ENCODE measurements at regions not wholly inside any gene's neighbourhood (a gene's known extent, or its start where the extent isn't known, plus 50 kb on each side); places are given as distances from the start of the nearest gene placed in this dataset.

GRCh38 chr10:110395350-110396283, 90.9 kb upstream of the SMNDC1 start:
- Histone ChIP-seq H3K27me3 (ENCODE audit: control insufficient read depth, insufficient read depth, low read length) (no peaks in the 10 kb centered on the region), H3K4me1 (ENCODE audit: control insufficient read depth, insufficient read depth, low read length) (peaks cover 23% of the 10 kb centered on the region), H3K36me3 (ENCODE audit: control insufficient read depth, insufficient read depth, low read length) (no peaks in the 10 kb centered on the region), H3K4me3 (ENCODE audit: low read depth, low read length) (no peak overlapping the region), H3K27ac (ENCODE audit: low read depth, low read length) (no peak overlapping the region), H3K9me3 (ENCODE audit: control insufficient read depth, insufficient read depth, low read length) (no peaks in the 10 kb centered on the region)
- peak in 1 of 6 donors; percentile 49 for DNase-seq (ENCODE audit: low read depth in 4 of 6, low spot score in 6 of 6)
- 100% methylated on average over 4 of the region's 11 CpGs for WGBS (ENCODE audit: insufficient coverage)

- no peaks in the 10 kb centered on the region for H3K27me3 ChIP-seq (ENCODE audit: control insufficient read depth, insufficient read depth, low read length)
- H3K9me3 ChIP-seq (ENCODE audit: control insufficient read depth, insufficient read depth, low read length): no peaks in the 10 kb centered on the region
- peaks cover 23% of the 10 kb centered on the region for H3K4me1 ChIP-seq (ENCODE audit: control insufficient read depth, insufficient read depth, low read length)
- H3K36me3 ChIP-seq (ENCODE audit: control insufficient read depth, insufficient read depth, low read length): no peaks in the 10 kb centered on the region
- DNase-seq (ENCODE audit: low read depth in 4 of 6, low spot score in 6 of 6): no peak
- no peak overlapping the region for H3K27ac ChIP-seq (ENCODE audit: low read depth, low read length)
- WGBS (ENCODE audit: insufficient coverage): 100% methylated on average over 1 of the region's 1 CpG
- H3K4me3 ChIP-seq (ENCODE audit: low read depth, low read length): no peak overlapping the region
These were observed 91.5 kb upstream of the SMNDC1 start for GRCh38 chr10:110396284-110396651.

- Histone ChIP-seq H3K27ac (ENCODE audit: low read depth, low read length) (no peak overlapping the region), H3K9me3 (ENCODE audit: control insufficient read depth, insufficient read depth, low read length) (no peaks in the 10 kb centered on the region)
These were observed 93.1 kb upstream of the SMNDC1 start for GRCh38 chr10:110397856-110398255.

DNA sequence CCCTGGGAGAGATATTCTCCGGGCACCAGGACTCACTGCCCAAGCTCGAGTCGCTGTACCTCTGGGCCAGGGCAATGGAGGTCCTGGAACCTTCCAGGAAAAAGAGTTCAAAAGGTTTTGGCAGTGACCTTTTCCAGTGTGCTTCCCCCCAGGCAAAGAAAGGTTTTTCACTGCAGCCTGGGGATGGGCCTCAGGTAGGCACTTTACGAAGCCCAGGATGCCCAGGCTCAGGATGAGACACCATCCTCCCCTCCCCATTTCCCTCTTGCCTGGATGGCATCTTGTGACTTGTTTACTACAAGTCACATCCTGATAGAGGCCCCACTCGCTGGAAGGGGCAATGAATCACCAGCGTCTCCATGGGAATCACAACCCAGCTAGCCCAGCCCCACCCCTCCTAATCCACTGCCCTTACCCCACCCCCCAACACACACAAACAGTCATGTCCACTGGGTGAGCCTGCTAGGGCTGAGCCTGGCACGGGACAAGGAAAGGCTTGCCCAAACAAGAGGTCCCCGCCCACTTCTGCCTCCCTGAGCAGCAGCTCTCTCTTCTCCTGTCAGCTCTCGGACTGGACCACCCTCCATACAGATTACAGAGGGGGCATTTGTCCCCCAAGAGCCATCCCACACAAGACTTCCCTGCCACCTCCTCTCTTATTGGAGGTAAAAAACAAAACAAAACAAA, 93.8 kb upstream of the SMNDC1 start:
- DNase-seq (ENCODE audit: low read depth in 4 of 6, low spot score in 6 of 6): peak in 1 of 6 donors; percentile 36
- H3K27me3 ChIP-seq (ENCODE audit: control insufficient read depth, insufficient read depth, low read length): no peaks in the 10 kb centered on the region
- 50% methylated on average over 9 of the region's 9 CpGs for WGBS (ENCODE audit: insufficient coverage)
- no peak overlapping the region for H3K27ac ChIP-seq (ENCODE audit: low read depth, low read length)
- no peaks in the 10 kb centered on the region for H3K36me3 ChIP-seq (ENCODE audit: control insufficient read depth, insufficient read depth, low read length)
- no peak overlapping the region for H3K4me3 ChIP-seq (ENCODE audit: low read depth, low read length)
- H3K4me1 ChIP-seq (ENCODE audit: control insufficient read depth, insufficient read depth, low read length): peaks cover under 1% of the 10 kb centered on the region
- no peaks in the 10 kb centered on the region for H3K9me3 ChIP-seq (ENCODE audit: control insufficient read depth, insufficient read depth, low read length)

More at GRCh38 chr10:110397856-110398255, 93.1 kb upstream of the SMNDC1 start:
- H3K4me3 ChIP-seq (ENCODE audit: low read depth, low read length): no peak overlapping the region
- peaks cover 8% of the 10 kb centered on the region for H3K4me1 ChIP-seq (ENCODE audit: control insufficient read depth, insufficient read depth, low read length)
- no peaks in the 10 kb centered on the region for H3K27me3 ChIP-seq (ENCODE audit: control insufficient read depth, insufficient read depth, low read length)
- 91% methylated on average over 1 of the region's 3 CpGs for WGBS (ENCODE audit: insufficient coverage)
- no peak for DNase-seq (ENCODE audit: low read depth in 4 of 6, low spot score in 6 of 6)
- no peaks in the 10 kb centered on the region for H3K36me3 ChIP-seq (ENCODE audit: control insufficient read depth, insufficient read depth, low read length)

GRCh38 chr10:110399106-110399964, 94.6 kb upstream of the SMNDC1 start:
- Histone ChIP-seq H3K27me3 (ENCODE audit: control insufficient read depth, insufficient read depth, low read length) (no peaks in the 10 kb centered on the region), H3K36me3 (ENCODE audit: control insufficient read depth, insufficient read depth, low read length) (no peaks in the 10 kb centered on the region), H3K4me3 (ENCODE audit: low read depth, low read length) (no peak overlapping the region), H3K4me1 (ENCODE audit: control insufficient read depth, insufficient read depth, low read length) (no peaks in the 10 kb centered on the region), H3K27ac (ENCODE audit: low read depth, low read length) (no peak overlapping the region), H3K9me3 (ENCODE audit: control insufficient read depth, insufficient read depth, low read length) (no peaks in the 10 kb centered on the region)
- DNase-seq (ENCODE audit: low read depth in 4 of 6, low spot score in 6 of 6): peak in 2 of 6 donors; percentile 24 to 46
- WGBS (ENCODE audit: insufficient coverage): 59% methylated on average over 3 of the region's 9 CpGs

GRCh38 chr10:110399965-110400933, 95.5 kb upstream of the SMNDC1 start:
- H3K27me3 ChIP-seq (ENCODE audit: control insufficient read depth, insufficient read depth, low read length): no peaks in the 10 kb centered on the region
- 80% methylated on average over 2 of the region's 7 CpGs for WGBS (ENCODE audit: insufficient coverage)
- H3K9me3 ChIP-seq (ENCODE audit: control insufficient read depth, insufficient read depth, low read length): no peaks in the 10 kb centered on the region
- DNase-seq (ENCODE audit: low read depth in 4 of 6, low spot score in 6 of 6): no peak
- H3K4me1 ChIP-seq (ENCODE audit: control insufficient read depth, insufficient read depth, low read length): peaks cover 6% of the 10 kb centered on the region
- no peak overlapping the region for H3K27ac ChIP-seq (ENCODE audit: low read depth, low read length)
- H3K4me3 ChIP-seq (ENCODE audit: low read depth, low read length): no peak overlapping the region
- no peaks in the 10 kb centered on the region for H3K36me3 ChIP-seq (ENCODE audit: control insufficient read depth, insufficient read depth, low read length)

DNA sequence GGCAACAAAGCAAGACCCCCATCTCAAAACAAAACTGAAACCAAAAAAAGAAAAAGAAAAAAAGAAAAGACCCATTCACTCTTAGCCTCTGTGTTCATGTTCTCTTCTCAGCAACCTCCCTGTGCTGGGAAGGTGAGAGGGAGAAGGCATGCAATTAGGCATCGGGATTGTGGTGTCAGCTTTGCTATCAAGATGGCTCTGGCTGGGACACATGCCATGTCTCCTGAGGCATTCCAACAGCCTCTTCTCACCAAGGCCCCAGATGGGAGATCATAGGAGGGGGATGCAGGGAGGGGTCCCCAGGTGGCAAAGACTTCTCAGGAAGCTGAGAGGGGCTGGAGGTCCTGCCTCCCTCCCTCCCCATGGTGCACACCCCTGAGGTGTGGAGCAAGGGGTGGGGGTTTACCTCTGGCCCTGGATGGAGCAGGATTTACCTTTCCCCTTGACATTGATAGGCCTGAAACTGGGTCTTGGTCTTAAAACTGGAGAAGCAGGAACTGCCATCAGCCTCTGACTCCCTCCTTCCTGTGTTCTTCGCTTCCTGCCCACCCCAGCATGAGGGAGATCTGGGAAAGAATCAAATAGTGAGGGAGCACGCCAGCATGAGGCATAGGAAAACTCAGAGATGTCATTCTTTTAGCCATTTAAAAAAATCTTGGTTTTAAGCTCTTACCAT, 96.2 kb upstream of the DUSP5 start:
- Histone ChIP-seq H3K27me3 (ENCODE audit: control insufficient read depth, insufficient read depth, low read length) (no peaks in the 10 kb centered on the region), H3K36me3 (ENCODE audit: control insufficient read depth, insufficient read depth, low read length) (no peaks in the 10 kb centered on the region), H3K27ac (ENCODE audit: low read depth, low read length) (no peak overlapping the region), H3K4me1 (ENCODE audit: control insufficient read depth, insufficient read depth, low read length) (peaks cover 6% of the 10 kb centered on the region), H3K4me3 (ENCODE audit: low read depth, low read length) (no peak overlapping the region), H3K9me3 (ENCODE audit: control insufficient read depth, insufficient read depth, low read length) (no peaks in the 10 kb centered on the region)
- WGBS (ENCODE audit: insufficient coverage): no CpG with 5 or more reads among the region's 3 CpGs
- peak in 1 of 6 donors; percentile 63 for DNase-seq (ENCODE audit: low read depth in 4 of 6, low spot score in 6 of 6)

DNA sequence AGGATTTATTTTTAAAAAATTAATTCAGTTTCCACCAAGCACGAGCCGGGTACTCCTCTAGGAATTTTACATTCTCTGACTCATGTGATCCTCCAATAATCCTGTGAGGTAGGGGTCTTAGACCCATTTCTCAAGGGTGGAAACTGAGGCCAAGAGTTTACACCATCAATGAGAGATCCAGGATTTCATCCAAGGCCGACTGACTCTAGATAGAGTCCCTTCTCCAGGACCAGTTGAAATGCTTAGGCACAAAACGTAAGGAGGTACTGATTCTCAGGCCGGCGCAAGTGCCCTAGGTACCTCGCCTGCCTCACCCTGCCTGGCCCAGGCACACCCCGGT, 95.7 kb upstream of the DUSP5 start:
- H3K36me3 ChIP-seq (ENCODE audit: control insufficient read depth, insufficient read depth, low read length): no peaks in the 10 kb centered on the region
- no peak for DNase-seq (ENCODE audit: low read depth in 4 of 6, low spot score in 6 of 6)
- no peaks in the 10 kb centered on the region for H3K27me3 ChIP-seq (ENCODE audit: control insufficient read depth, insufficient read depth, low read length)
- H3K9me3 ChIP-seq (ENCODE audit: control insufficient read depth, insufficient read depth, low read length): no peaks in the 10 kb centered on the region
- 100% methylated on average over 6 of the region's 8 CpGs for WGBS (ENCODE audit: insufficient coverage)
- H3K4me1 ChIP-seq (ENCODE audit: control insufficient read depth, insufficient read depth, low read length): peaks cover 6% of the 10 kb centered on the region
- H3K27ac ChIP-seq (ENCODE audit: low read depth, low read length): no peak overlapping the region
- H3K4me3 ChIP-seq (ENCODE audit: low read depth, low read length): no peak overlapping the region
